Activated CD8-positive, alpha-beta T cell treated with anti-CD3 and anti-CD28 coated beads for 36 hours (primary cell): ENCODE measurements at regions not wholly inside any gene's neighbourhood (a gene's known extent, or its start where the extent isn't known, plus 50 kb on each side); places are given as distances from the start of the nearest gene placed in this dataset.

ENCODE experiments used
- ATAC-seq: fragments of 200-7000 bp; cut with Tn5 transposase; one replicate; pipeline ENCODE4 v1.10.0; 2021; ENCODE audit warnings: mild to moderate bottlenecking, moderate library complexity
- CTCF ChIA-PET: fragments of 350-600 bp; sonication (Branson Sonifier 250); formaldehyde crosslinking; loops from one replicate; lab custom pipeline; 2021; ENCODE audit warnings: antibody characterized with exemption; lab: Charles Lee
- POLR2A ChIA-PET: fragments of 350-600 bp; sonication (Branson Sonifier 250); formaldehyde crosslinking; loops from one replicate; lab custom pipeline; 2021; ENCODE audit warnings: antibody characterized with exemption; lab: Charles Lee
- DNase-seq: peaks from one replicate; pipeline ENCODE4 v3.0.0-alpha.2; 2020
- H3K27ac Mint-ChIP-seq: one replicate; pipeline ENCODE4 v1.8.0; 2021; ENCODE audit warnings: mild to moderate bottlenecking, mixed read lengths
- H3K27me3 Mint-ChIP-seq: one replicate; pipeline ENCODE4 v1.8.0; 2021; ENCODE audit warnings: mixed read lengths
- H3K36me3 Mint-ChIP-seq: one replicate; pipeline ENCODE4 v1.8.0; 2021; ENCODE audit warnings: low read depth, mixed read lengths
- H3K4me1 Mint-ChIP-seq: one replicate; pipeline ENCODE4 v1.8.0; 2021; ENCODE audit warnings: low read depth, mixed read lengths
- H3K4me3 Mint-ChIP-seq: one replicate; pipeline ENCODE4 v1.8.0; 2021; ENCODE audit warnings: mild to moderate bottlenecking, moderate library complexity, mixed read lengths
- H3K9me3 Mint-ChIP-seq: one replicate; pipeline ENCODE4 v1.8.0; 2021; ENCODE audit warnings: mixed read lengths
- CTCF ChIP-seq: fragments of 200-600 bp; IDR thresholded peaks from one replicate; pipeline ENCODE4 v1.8.0; 2022; ENCODE audit warnings: antibody characterized with exemption, mild to moderate bottlenecking
- intact Hi-C: fragments of 100-400 bp; cut with micrococcal nuclease; formaldehyde crosslinking; loops from one replicate; pipeline ENCODE4 v1.10.0; 2022

GRCh38 chr5:88948746-88949600, 66.0 kb upstream of the MEF2C start:
- H3K4me1 Mint-ChIP-seq, result no peaks in the 10 kb centered on the region
- H3K27me3 Mint-ChIP-seq, result peaks cover 2% of the 10 kb centered on the region
- DNase-seq, result no peak
- no peaks in the 10 kb centered on the region for H3K9me3 Mint-ChIP-seq
- no peak overlapping the region for H3K4me3 Mint-ChIP-seq
- intact Hi-C loops, result no loop called here
- H3K36me3 Mint-ChIP-seq, result no peaks in the 10 kb centered on the region
- TF ChIP-seq CTCF, result no peak
- ChIA-PET POLR2A (no interaction called here), CTCF (interaction anchor here (1.0 kb wide), 1 partner anchor 219 kb away, joined by 5 read pairs; no protein-coding TSS in a partner anchor)
- no peak overlapping the region for H3K27ac Mint-ChIP-seq
- no peak for ATAC-seq

GRCh38 chr5:88944751-88945531, 62.0 kb upstream of the MEF2C start:
- ChIA-PET CTCF (interaction anchor here (1.4 kb wide), 1 partner anchor 215 kb away, joined by 3 read pairs; no protein-coding TSS in a partner anchor), POLR2A (no interaction called here)
- Mint-ChIP-seq H3K36me3 (no peaks in the 10 kb centered on the region), H3K4me1 (peaks cover 3% of the 10 kb centered on the region), H3K27me3 (peaks cover 2% of the 10 kb centered on the region), H3K9me3 (no peaks in the 10 kb centered on the region), H3K4me3 (no peak overlapping the region), H3K27ac (no peak overlapping the region)
- intact Hi-C loops, result no loop called here
- no peak for TF ChIP-seq CTCF
- DNase-seq (no peak), ATAC-seq (no peak)

- no peak for DNase-seq
- no peak overlapping the region for H3K4me3 Mint-ChIP-seq
- POLR2A ChIA-PET, result no interaction called here
- intact Hi-C loops, result no loop called here
- peaks cover 2% of the 10 kb centered on the region for H3K27me3 Mint-ChIP-seq
- no peak overlapping the region for H3K27ac Mint-ChIP-seq
- no peaks in the 10 kb centered on the region for H3K9me3 Mint-ChIP-seq
- TF ChIP-seq CTCF, result no peak
- no peaks in the 10 kb centered on the region for H3K36me3 Mint-ChIP-seq
- CTCF ChIA-PET, result no interaction called here
- H3K4me1 Mint-ChIP-seq, result peaks cover 3% of the 10 kb centered on the region
- ATAC-seq, result no peak
These were observed 58.6 kb upstream of the MEF2C start for GRCh38 chr5:88941581-88941980.

GRCh38 chr5:88940713-88941112, 57.7 kb upstream of the MEF2C start:
- Mint-ChIP-seq H3K4me3 (no peak overlapping the region), H3K4me1 (peaks cover 3% of the 10 kb centered on the region), H3K27me3 (peaks cover 3% of the 10 kb centered on the region), H3K36me3 (no peaks in the 10 kb centered on the region), H3K27ac (no peak overlapping the region), H3K9me3 (no peaks in the 10 kb centered on the region)
- ATAC-seq, result no peak
- ChIA-PET CTCF (no interaction called here), POLR2A (no interaction called here)
- TF ChIP-seq CTCF, result no peak
- intact Hi-C loops, result no loop called here
- DNase-seq, result no peak

GRCh38 chr5:88939300-88939699, 56.3 kb upstream of the MEF2C start:
- CTCF ChIA-PET, result interaction anchor here (1.1 kb wide), 1 partner anchor 212 kb away, joined by 3 read pairs; no protein-coding TSS in a partner anchor

More at GRCh38 chr5:88939300-88939699, 56.3 kb upstream of the MEF2C start:
- POLR2A ChIA-PET, result no interaction called here
- intact Hi-C loops, result no loop called here
- no peaks in the 10 kb centered on the region for H3K36me3 Mint-ChIP-seq
- H3K4me1 Mint-ChIP-seq, result peaks cover 3% of the 10 kb centered on the region
- TF ChIP-seq CTCF, result no peak
- no peak for DNase-seq
- no peak for ATAC-seq
- H3K4me3 Mint-ChIP-seq, result no peak overlapping the region
- no peak overlapping the region for H3K27ac Mint-ChIP-seq
- peaks cover 1% of the 10 kb centered on the region for H3K27me3 Mint-ChIP-seq
- H3K9me3 Mint-ChIP-seq, result no peaks in the 10 kb centered on the region
